PC-3 (cell line): ENCODE measurements at regions not wholly inside any gene's neighbourhood (a gene's known extent, or its start where the extent isn't known, plus 50 kb on each side); places are given as distances from the start of the nearest gene placed in this dataset.

Experiments
- ATAC-seq: fragments of 200-7000 bp; cut with Tn5 transposase; 2 replicates; pipeline ENCODE4 v1.9.1; 2020; ENCODE audit warnings: mild to moderate bottlenecking, moderate library complexity
- BruUV-seq: library from RNA; stranded (reverse); fragments of 400-500 nt; replicated peaks from 2 replicates; lab custom pipeline; 2021; lab: Mats Ljungman, UMichigan
- CTCF ChIA-PET: fragments of 300-600 bp; sonication (Branson Sonifier 250); formaldehyde crosslinking; loops from one replicate; lab custom pipeline; 2022; ENCODE audit warnings: antibody characterized with exemption; lab: Charles Lee
- POLR2A ChIA-PET: fragments of 300-600 bp; sonication (Branson Sonifier 250); formaldehyde crosslinking; loops from one replicate; lab custom pipeline; 2022; ENCODE audit warnings: antibody characterized with exemption; ENCODE audit not compliant: unreplicated experiment; lab: Charles Lee
- DNase-seq: peaks from one replicate; pipeline ENCODE4 v3.0.0-alpha.2; 2015
- H2AFZ ChIP-seq: fragments of 300-600 bp; sonication (generic); 2 replicates; pipeline ENCODE4 v1.6.0; 2016; ENCODE audit warnings: antibody characterized with exemption, low read length
- H3F3A ChIP-seq: fragments of 300-600 bp; sonication (generic); one replicate; pipeline ENCODE4 v1.6.0; 2017; ENCODE audit warnings: antibody characterized with exemption, low read length, control low read depth, mild to moderate bottlenecking; ENCODE audit not compliant: unreplicated experiment
- H3K27ac ChIP-seq: fragments of 300-600 bp; sonication (generic); 2 replicates; pipeline ENCODE4 v1.5.1; 2016; ENCODE audit warnings: mild to moderate bottlenecking, low read length
- H3K27me3 ChIP-seq: fragments of 300-600 bp; sonication (generic); 2 replicates; pipeline ENCODE4 v1.6.1; 2016; ENCODE audit warnings: low read length, mixed read lengths
- H3K36me3 ChIP-seq: fragments of 300-600 bp; sonication (generic); 2 replicates; pipeline ENCODE4 v1.6.1; 2016; ENCODE audit warnings: low read depth, mixed run types, low read length, mixed read lengths
- H3K4me1 ChIP-seq: fragments of 300-600 bp; sonication (generic); 2 replicates; pipeline ENCODE4 v1.5.1; 2016; ENCODE audit warnings: low read length; ENCODE audit not compliant: insufficient read depth
- H3K4me2 ChIP-seq: fragments of 300-600 bp; sonication (generic); 2 replicates; pipeline ENCODE4 v1.6.0; 2016; ENCODE audit warnings: low read length
- H3K4me3 ChIP-seq: fragments of 300-600 bp; sonication (generic); 2 replicates; pipeline ENCODE4 v1.5.1; 2016; ENCODE audit warnings: mild to moderate bottlenecking, low read length, mixed read lengths
- H3K79me2 ChIP-seq: fragments of 300-600 bp; sonication (generic); 2 replicates; pipeline ENCODE4 v1.6.1; 2017; ENCODE audit warnings: low read length, mixed read lengths
- H3K9ac ChIP-seq: fragments of 300-600 bp; sonication (generic); 2 replicates; pipeline ENCODE4 v1.6.0; 2016; ENCODE audit warnings: mild to moderate bottlenecking, low read length
- H3K9me2 ChIP-seq: fragments of 300-600 bp; sonication (generic); replicated peaks from 2 replicates; pipeline ENCODE4 v1.6.1; 2016; ENCODE audit warnings: mixed run types, low read length, mixed read lengths
- H3K9me3 ChIP-seq: fragments of 300-600 bp; sonication (generic); 2 replicates; pipeline ENCODE4 v1.6.1; 2016; ENCODE audit warnings: low read length, mixed read lengths
- H4K20me1 ChIP-seq: fragments of 300-600 bp; sonication (generic); 2 replicates; pipeline ENCODE4 v1.6.1; 2016; ENCODE audit warnings: low read length, mixed read lengths
- EZH2 ChIP-seq: fragments of 300-600 bp; sonication (generic); IDR thresholded peaks from one replicate; pipeline ENCODE4 v1.6.1; 2017; ENCODE audit warnings: antibody characterized with exemption, mild to moderate bottlenecking, low read length; ENCODE audit not compliant: unreplicated experiment
- EZH2phosphoT487 ChIP-seq: fragments of 300-600 bp; sonication (generic); IDR thresholded peaks from 2 replicates; pipeline ENCODE4 v1.6.1; 2018; ENCODE audit warnings: mild to moderate bottlenecking, antibody characterized with exemption, low read length, borderline replicate concordance
- intact Hi-C: fragments of 100-400 bp; cut with micrococcal nuclease; formaldehyde crosslinking; loops from 2 replicates; pipeline ENCODE4 v1.9.0; 2023
- TF ChIP-seq, protein P1 (sequence below): fragments of 300-600 bp; sonication (generic); conservative IDR thresholded peaks from 2 replicates; pipeline ENCODE4 v1.5.1; 2017; ENCODE audit warnings: antibody characterized with exemption, low read depth, mild to moderate bottlenecking, low read length

DNA sequence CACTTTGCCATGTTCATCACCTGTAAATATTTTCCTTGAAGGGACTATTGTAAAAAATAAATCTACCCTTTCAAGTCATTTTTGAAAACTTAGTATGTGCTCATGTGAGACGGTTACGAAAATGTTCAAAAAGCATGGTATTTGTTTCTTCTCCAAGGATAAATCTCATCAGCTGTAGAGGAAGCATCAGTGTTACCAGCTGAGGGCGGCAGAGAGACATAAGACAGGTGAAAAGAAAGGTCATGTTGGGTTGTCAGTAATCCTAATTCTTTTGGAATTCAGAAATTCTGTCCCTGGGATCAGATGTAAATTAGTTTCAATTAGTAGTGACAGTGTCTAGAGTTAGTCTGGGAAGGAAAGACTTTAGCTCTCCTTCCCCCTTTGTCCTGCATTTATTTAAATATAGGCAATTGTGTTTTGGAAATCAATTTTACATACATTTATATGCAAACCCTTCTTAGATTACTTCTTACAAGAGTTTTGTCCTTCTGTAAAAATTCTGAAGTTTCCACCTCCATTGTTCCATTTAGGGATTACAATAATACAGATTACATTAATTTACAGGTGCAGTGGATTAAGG is 791.9 kb upstream of the CDH6 start:
- Histone ChIP-seq H3K9ac (no peak overlapping the region), H3K9me2 (no peaks in the 10 kb centered on the region), H3F3A (no peaks in the 10 kb centered on the region), H3K79me2 (no peaks in the 10 kb centered on the region), H3K27me3 (no peaks in the 10 kb centered on the region), H2AFZ (peak overlapping the region; percentile 71), H3K4me3 (peak overlapping the region; percentile 37), H3K4me2 (peak overlapping the region; percentile 72), H3K9me3 (no peaks in the 10 kb centered on the region), H3K27ac (no peak overlapping the region), H3K36me3 (no peaks in the 10 kb centered on the region), H4K20me1 (no peaks in the 10 kb centered on the region), H3K4me1 (peaks cover 5% of the 10 kb centered on the region)
- intact Hi-C loops = loop anchor here (1.0 to 5.0 kb wide), 4 partner anchors 303 to 831 kb away; no protein-coding TSS in a partner anchor
- no TSS peak for BruUV-seq
- ATAC-seq (peak; percentile 66), DNase-seq (peak; percentile 70)
- POLR2A ChIA-PET = no interaction called here
- CTCF ChIA-PET = interaction anchor here (0.5 to 1.0 kb wide), 3 partner anchors 21 to 298 kb away, joined by 3 to 6 read pairs (median 3); no protein-coding TSS in a partner anchor
- TF ChIP-seq, protein P1, sequence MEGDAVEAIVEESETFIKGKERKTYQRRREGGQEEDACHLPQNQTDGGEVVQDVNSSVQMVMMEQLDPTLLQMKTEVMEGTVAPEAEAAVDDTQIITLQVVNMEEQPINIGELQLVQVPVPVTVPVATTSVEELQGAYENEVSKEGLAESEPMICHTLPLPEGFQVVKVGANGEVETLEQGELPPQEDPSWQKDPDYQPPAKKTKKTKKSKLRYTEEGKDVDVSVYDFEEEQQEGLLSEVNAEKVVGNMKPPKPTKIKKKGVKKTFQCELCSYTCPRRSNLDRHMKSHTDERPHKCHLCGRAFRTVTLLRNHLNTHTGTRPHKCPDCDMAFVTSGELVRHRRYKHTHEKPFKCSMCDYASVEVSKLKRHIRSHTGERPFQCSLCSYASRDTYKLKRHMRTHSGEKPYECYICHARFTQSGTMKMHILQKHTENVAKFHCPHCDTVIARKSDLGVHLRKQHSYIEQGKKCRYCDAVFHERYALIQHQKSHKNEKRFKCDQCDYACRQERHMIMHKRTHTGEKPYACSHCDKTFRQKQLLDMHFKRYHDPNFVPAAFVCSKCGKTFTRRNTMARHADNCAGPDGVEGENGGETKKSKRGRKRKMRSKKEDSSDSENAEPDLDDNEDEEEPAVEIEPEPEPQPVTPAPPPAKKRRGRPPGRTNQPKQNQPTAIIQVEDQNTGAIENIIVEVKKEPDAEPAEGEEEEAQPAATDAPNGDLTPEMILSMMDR = peak; percentile 91
- no peak for TF ChIP-seq EZH2phosphoT487

DNA sequence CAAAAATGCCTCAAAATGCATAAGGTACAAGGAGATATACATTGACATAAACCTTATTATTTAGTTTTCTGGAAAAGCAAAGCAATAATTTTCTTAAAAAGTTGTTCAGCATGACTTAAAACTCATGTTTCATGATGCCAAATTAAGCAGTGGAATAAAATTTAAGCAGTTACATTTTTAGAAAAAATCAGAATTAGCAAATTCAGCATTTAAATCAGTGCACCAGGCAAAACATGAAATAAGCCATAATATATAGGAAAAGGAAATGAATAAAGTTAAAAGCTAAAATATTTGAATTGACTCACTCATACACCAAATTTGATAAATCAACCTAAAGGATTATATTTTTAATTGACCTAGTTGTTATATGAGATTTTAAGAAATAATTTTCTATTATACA is 795.1 kb upstream of the CDH6 start:
- Histone ChIP-seq H3K4me3 (no peak overlapping the region), H3K36me3 (no peaks in the 10 kb centered on the region), H3K9me3 (no peaks in the 10 kb centered on the region), H2AFZ (no peak overlapping the region), H3K79me2 (no peaks in the 10 kb centered on the region), H3K27me3 (no peaks in the 10 kb centered on the region), H3F3A (no peaks in the 10 kb centered on the region), H3K27ac (no peak overlapping the region), H3K9ac (no peak overlapping the region), H3K4me2 (no peak overlapping the region), H3K9me2 (no peaks in the 10 kb centered on the region), H4K20me1 (no peaks in the 10 kb centered on the region), H3K4me1 (peaks cover 5% of the 10 kb centered on the region)
- TF ChIP-seq EZH2 = no peak
- TF ChIP-seq EZH2phosphoT487 = no peak
- TF ChIP-seq, protein P1 = no peak
- intact Hi-C loops = no loop called here
- DNase-seq (no peak), ATAC-seq (no peak)
- POLR2A ChIA-PET = interaction anchor here (0.6 kb wide), 1 partner anchor 355 kb away, joined by 4 read pairs; no protein-coding TSS in a partner anchor
- no TSS peak for BruUV-seq
- CTCF ChIA-PET = no interaction called here

DNA sequence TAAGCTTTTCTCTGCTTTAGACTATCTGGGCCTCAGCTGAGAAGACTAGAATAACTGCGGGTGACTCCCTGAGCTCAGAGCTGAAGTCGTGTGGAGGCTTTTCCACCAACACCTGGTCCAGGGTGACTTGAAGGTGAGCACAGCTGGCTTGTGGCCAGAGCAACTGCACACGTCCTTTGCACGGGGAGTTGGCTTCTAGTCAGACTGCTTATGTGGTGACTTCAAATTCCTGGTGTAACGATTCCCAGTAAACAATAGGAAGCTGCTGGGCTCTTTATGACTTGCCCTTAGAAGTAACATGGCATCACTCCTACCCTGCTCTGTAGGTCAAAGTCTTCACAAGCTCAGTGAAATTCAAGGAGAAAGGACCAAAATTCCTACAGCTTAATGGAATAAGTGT is 800.6 kb upstream of the CDH6 start:
- Histone ChIP-seq H3K9ac (no peak overlapping the region), H2AFZ (no peak overlapping the region), H3K79me2 (no peaks in the 10 kb centered on the region), H3K27me3 (no peaks in the 10 kb centered on the region), H3K9me2 (no peaks in the 10 kb centered on the region), H3K4me1 (no peaks in the 10 kb centered on the region), H3K36me3 (no peaks in the 10 kb centered on the region), H3K4me3 (no peak overlapping the region), H3K4me2 (no peak overlapping the region), H3F3A (no peaks in the 10 kb centered on the region), H4K20me1 (no peaks in the 10 kb centered on the region), H3K9me3 (no peaks in the 10 kb centered on the region), H3K27ac (no peak overlapping the region)
- POLR2A ChIA-PET = no interaction called here
- intact Hi-C loops = no loop called here
- CTCF ChIA-PET = no interaction called here
- TF ChIP-seq, protein P1 = no peak
- TF ChIP-seq EZH2phosphoT487 (no peak), EZH2 (no peak)
- DNase-seq (peak; percentile 18), ATAC-seq (no peak)
- no TSS peak for BruUV-seq
